Inflammatory macrophage (primary cell): ENCODE measurements at regions not wholly inside any gene's neighbourhood (a gene's known extent, or its start where the extent isn't known, plus 50 kb on each side); places are given as distances from the start of the nearest gene placed in this dataset.

Experiments
- DNase-seq, 2 donors: peaks; one replicate each; pipeline ENCODE4 v3.0.0-alpha.2; 2020 to 2022

GRCh38 chr14:51400139-51400538 lies 160.1 kb downstream of the TMX1 start:
- DNase-seq = peak; percentile 56 to 66

- DNase-seq = no peak
These were observed 161.2 kb downstream of the TMX1 start for GRCh38 chr14:51401272-51401671.

- DNase-seq = no peak
These were observed 161.7 kb downstream of the TMX1 start for GRCh38 chr14:51401756-51402155.

- DNase-seq = no peak
These were observed 170.8 kb downstream of the TMX1 start for GRCh38 chr14:51410897-51411296.

- no peak for DNase-seq
These were observed 179.6 kb downstream of the TMX1 start for GRCh38 chr14:51419685-51420084.

GRCh38 chr14:51422704-51423103 lies 182.7 kb downstream of the TMX1 start:
- no peak for DNase-seq

GRCh38 chr14:51424041-51424440 lies 184.0 kb downstream of the TMX1 start:
- no peak for DNase-seq

GRCh38 chr14:51424561-51425251 lies 184.7 kb downstream of the TMX1 start:
- DNase-seq = no peak

- DNase-seq = no peak
These were observed 188.9 kb downstream of the TMX1 start for GRCh38 chr14:51428981-51429380.

- DNase-seq = no peak
These were observed 190.0 kb downstream of the TMX1 start for GRCh38 chr14:51430079-51430478.

GRCh38 chr14:51430633-51431032 lies 190.6 kb downstream of the TMX1 start:
- DNase-seq = no peak

GRCh38 chr14:51431033-51431709 lies 191.1 kb downstream of the TMX1 start:
- no peak for DNase-seq

- no peak for DNase-seq
These were observed 191.7 kb downstream of the TMX1 start for GRCh38 chr14:51431741-51432140.

- DNase-seq = no peak
These were observed 192.4 kb downstream of the TMX1 start for GRCh38 chr14:51432302-51432948.

- DNase-seq = no peak
These were observed 196.6 kb downstream of the TMX1 start for GRCh38 chr14:51436630-51437029.

- DNase-seq = no peak
These were observed 199.8 kb downstream of the TMX1 start for GRCh38 chr14:51439896-51440295.

- DNase-seq = no peak
These were observed 201.0 kb downstream of the TMX1 start for GRCh38 chr14:51441001-51441400.

GRCh38 chr14:51442513-51443175 lies 202.6 kb downstream of the TMX1 start:
- no peak for DNase-seq

GRCh38 chr14:51443195-51444018 lies 203.4 kb downstream of the TMX1 start:
- DNase-seq = no peak

GRCh38 chr14:51444353-51445000 lies 204.4 kb downstream of the TMX1 start:
- no peak for DNase-seq

- DNase-seq = no peak
These were observed 204.9 kb downstream of the TMX1 start for GRCh38 chr14:51445001-51445390.

GRCh38 chr14:51446771-51447170 lies 204.9 kb upstream of the FRMD6 start:
- no peak for DNase-seq
